ENCODE measurements at regions not wholly inside any gene's neighbourhood (a gene's known extent, or its start where the extent isn't known, plus 50 kb on each side); places are given as distances from the start of the nearest gene placed in this dataset.
A peak's percentile ranks its signal among the peaks of the same experiment; 100 is the strongest.

DNA sequence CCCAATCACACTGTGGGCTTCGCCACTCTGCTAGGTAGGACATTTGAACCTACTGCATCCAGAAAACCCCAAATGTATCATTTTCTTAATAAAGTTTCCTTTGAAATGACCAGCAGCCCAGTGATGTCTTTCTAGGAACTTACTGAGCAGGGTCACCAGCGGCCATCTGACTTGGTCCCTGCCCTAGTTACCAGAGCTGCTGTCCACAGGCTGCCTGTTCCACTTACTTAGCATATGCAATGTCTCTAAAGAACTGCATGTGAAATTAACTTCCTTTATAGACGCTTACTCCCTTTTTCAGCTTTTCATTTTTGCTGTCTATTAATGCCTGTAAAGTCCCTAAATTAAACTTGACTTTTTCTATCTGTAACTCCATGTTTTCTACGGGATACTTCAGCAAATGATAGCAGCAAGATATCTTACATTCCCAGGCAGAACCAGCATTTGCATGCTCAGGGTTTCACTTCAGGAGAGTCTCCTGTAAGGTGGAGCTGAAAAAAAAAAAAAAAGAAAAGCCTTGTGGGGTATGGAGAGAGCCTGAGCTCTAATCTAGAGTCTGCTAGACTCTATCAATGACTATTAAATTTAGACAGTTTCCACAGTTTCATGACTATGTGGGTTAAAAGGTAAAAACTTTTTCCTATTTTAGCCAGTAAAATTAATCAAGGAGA, 125.0 kb downstream of the FAT3 start:
- Histone ChIP-seq H3K9me3 (no peaks in the 10 kb centered on the region), H3K27me3 (replicated peaks; ENCODE audit: control insufficient read depth, insufficient read depth, low read length) (no peaks in the 10 kb centered on the region), H3K4me1 (no peaks in the 10 kb centered on the region), H3K4me3 (ENCODE audit: low read depth, low read length) (no peak overlapping the region), H3K36me3 (ENCODE audit: control insufficient read depth, insufficient read depth, low read length) (no peaks in the 10 kb centered on the region)
- Mint-ChIP-seq H3K27ac (ENCODE audit: unreplicated experiment) (no peak overlapping the region), H3K27me3 (ENCODE audit: insufficient read depth, unreplicated experiment) (no peaks in the 10 kb centered on the region), H3K36me3 (ENCODE audit: insufficient read depth, unreplicated experiment) (no peaks in the 10 kb centered on the region), H3K9me3 (ENCODE audit: unreplicated experiment) (no peaks in the 10 kb centered on the region), H3K4me1 (ENCODE audit: low read depth, unreplicated experiment) (no peaks in the 10 kb centered on the region), H3K4me3 (ENCODE audit: unreplicated experiment) (no peak overlapping the region)
- POLR2A ChIA-PET: no interaction called here
- DNase-seq: no peak
- BruUV-seq (replicated peaks): no TSS peak
- intact Hi-C loops (cut with micrococcal nuclease; ENCODE audit: unreplicated experiment): no loop called here
- CTCF ChIA-PET: no interaction called here
- TF ChIP-seq, protein P1, sequence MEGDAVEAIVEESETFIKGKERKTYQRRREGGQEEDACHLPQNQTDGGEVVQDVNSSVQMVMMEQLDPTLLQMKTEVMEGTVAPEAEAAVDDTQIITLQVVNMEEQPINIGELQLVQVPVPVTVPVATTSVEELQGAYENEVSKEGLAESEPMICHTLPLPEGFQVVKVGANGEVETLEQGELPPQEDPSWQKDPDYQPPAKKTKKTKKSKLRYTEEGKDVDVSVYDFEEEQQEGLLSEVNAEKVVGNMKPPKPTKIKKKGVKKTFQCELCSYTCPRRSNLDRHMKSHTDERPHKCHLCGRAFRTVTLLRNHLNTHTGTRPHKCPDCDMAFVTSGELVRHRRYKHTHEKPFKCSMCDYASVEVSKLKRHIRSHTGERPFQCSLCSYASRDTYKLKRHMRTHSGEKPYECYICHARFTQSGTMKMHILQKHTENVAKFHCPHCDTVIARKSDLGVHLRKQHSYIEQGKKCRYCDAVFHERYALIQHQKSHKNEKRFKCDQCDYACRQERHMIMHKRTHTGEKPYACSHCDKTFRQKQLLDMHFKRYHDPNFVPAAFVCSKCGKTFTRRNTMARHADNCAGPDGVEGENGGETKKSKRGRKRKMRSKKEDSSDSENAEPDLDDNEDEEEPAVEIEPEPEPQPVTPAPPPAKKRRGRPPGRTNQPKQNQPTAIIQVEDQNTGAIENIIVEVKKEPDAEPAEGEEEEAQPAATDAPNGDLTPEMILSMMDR (IDR thresholded peaks at IDR 0.05; ENCODE audit: insufficient read depth in 1 of 2, low read depth in 1 of 2, low read length in 1 of 2, severe bottlenecking in 1 of 2, unreplicated experiment in 1 of 2): no peak

DNA sequence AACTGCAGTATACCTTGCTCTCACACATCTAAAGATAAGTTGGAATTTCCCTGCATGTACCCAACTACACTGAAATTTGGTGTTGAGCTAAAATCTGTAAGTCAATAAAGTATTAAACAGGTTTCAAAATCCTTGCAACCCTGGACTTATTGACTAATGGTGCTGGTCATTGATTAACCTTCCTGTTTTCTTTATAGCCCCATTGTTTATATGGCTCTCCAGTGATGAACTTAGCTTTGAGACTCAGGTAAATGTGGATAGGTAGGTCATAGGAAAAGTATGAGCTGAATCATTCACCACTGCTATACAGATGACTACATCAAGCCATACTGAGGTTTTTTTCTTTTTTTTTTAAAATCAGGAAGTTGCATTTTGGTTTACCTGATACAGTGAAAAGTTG, 132.7 kb downstream of the FAT3 start:
- Mint-ChIP-seq H3K4me3 (ENCODE audit: unreplicated experiment) (no peak overlapping the region), H3K9me3 (ENCODE audit: unreplicated experiment) (no peaks in the 10 kb centered on the region), H3K27me3 (ENCODE audit: insufficient read depth, unreplicated experiment) (no peaks in the 10 kb centered on the region), H3K36me3 (ENCODE audit: insufficient read depth, unreplicated experiment) (no peaks in the 10 kb centered on the region), H3K27ac (ENCODE audit: unreplicated experiment) (no peak overlapping the region), H3K4me1 (ENCODE audit: low read depth, unreplicated experiment) (peaks cover 5% of the 10 kb centered on the region)
- DNase-seq: peak in 1 of 2 experiments; percentile 31
- H3K27me3 ChIP-seq (replicated peaks; ENCODE audit: control insufficient read depth, insufficient read depth, low read length): no peaks in the 10 kb centered on the region
- intact Hi-C loops (cut with micrococcal nuclease; ENCODE audit: unreplicated experiment): loop anchor here (1.0 kb wide), 1 partner anchor 27 kb away; no protein-coding TSS in a partner anchor
- no peak overlapping the region for H3K4me3 ChIP-seq (ENCODE audit: low read depth, low read length)
- no peaks in the 10 kb centered on the region for H3K9me3 ChIP-seq
- H3K36me3 ChIP-seq (ENCODE audit: control insufficient read depth, insufficient read depth, low read length): no peaks in the 10 kb centered on the region
- TF ChIP-seq, protein P1 (IDR thresholded peaks at IDR 0.05; ENCODE audit: insufficient read depth in 1 of 2, low read depth in 1 of 2, low read length in 1 of 2, severe bottlenecking in 1 of 2, unreplicated experiment in 1 of 2): no peak
- POLR2A ChIA-PET: no interaction called here
- BruUV-seq (replicated peaks): no TSS peak
- H3K4me1 ChIP-seq: peaks cover 8% of the 10 kb centered on the region
- CTCF ChIA-PET: interaction anchor here (1.0 kb wide), 1 partner anchor 44 kb away, joined by 3 read pairs; no protein-coding TSS in a partner anchor

DNA sequence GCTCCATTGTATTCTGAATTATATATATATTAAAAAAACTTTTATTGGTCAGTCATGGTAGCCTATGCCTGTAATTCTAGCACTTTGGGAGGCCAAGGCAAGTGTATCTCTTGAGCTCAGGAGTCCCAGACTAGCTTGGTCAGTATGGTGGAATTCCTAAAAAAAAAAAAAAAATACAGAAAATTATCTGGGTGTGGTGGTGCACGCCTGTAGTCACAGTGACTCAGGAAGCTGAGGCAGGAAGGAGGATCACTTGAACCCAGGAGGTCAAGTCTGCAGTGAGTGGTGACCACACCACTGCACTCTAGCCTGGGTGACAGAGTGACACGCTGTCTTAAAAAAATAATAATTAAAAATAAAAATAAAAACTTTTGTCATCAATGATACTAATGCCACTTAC, 133.2 kb downstream of the FAT3 start:
- TF ChIP-seq, protein P1 (IDR thresholded peaks at IDR 0.05; ENCODE audit: insufficient read depth in 1 of 2, low read depth in 1 of 2, low read length in 1 of 2, severe bottlenecking in 1 of 2, unreplicated experiment in 1 of 2): no peak
- ChIA-PET CTCF (interaction anchor here (1.0 kb wide), 1 partner anchor 43 kb away, joined by 3 read pairs; no protein-coding TSS in a partner anchor), POLR2A (no interaction called here)
- H3K4me1 Mint-ChIP-seq (ENCODE audit: low read depth, unreplicated experiment): peaks cover 5% of the 10 kb centered on the region
- H3K4me1 ChIP-seq: peaks cover 8% of the 10 kb centered on the region
- no peaks in the 10 kb centered on the region for H3K36me3 Mint-ChIP-seq (ENCODE audit: insufficient read depth, unreplicated experiment)
- H3K9me3 Mint-ChIP-seq (ENCODE audit: unreplicated experiment): no peaks in the 10 kb centered on the region
- no TSS peak for BruUV-seq (replicated peaks)
- no peak for DNase-seq
- no peaks in the 10 kb centered on the region for H3K36me3 ChIP-seq (ENCODE audit: control insufficient read depth, insufficient read depth, low read length)
- H3K4me3 ChIP-seq (ENCODE audit: low read depth, low read length): no peak overlapping the region
- no peaks in the 10 kb centered on the region for H3K27me3 Mint-ChIP-seq (ENCODE audit: insufficient read depth, unreplicated experiment)
- intact Hi-C loops (cut with micrococcal nuclease; ENCODE audit: unreplicated experiment): loop anchor here (1.0 kb wide), 1 partner anchor 26 kb away; no protein-coding TSS in a partner anchor
- no peaks in the 10 kb centered on the region for H3K9me3 ChIP-seq
- H3K4me3 Mint-ChIP-seq (ENCODE audit: unreplicated experiment): no peak overlapping the region
- H3K27ac Mint-ChIP-seq (ENCODE audit: unreplicated experiment): no peak overlapping the region
- H3K27me3 ChIP-seq (replicated peaks; ENCODE audit: control insufficient read depth, insufficient read depth, low read length): no peaks in the 10 kb centered on the region

Data from Caco-2 (cell line).